ENCODE measurements at regions not wholly inside any gene's neighbourhood (a gene's known extent, or its start where the extent isn't known, plus 50 kb on each side); places are given as distances from the start of the nearest gene placed in this dataset.
A peak's percentile ranks its signal among the peaks of the same experiment; 100 is the strongest.

- DNase-seq (ENCODE audit: extremely low read depth in 1 of 2, low read depth in 1 of 2) = peak in 1 of 2 donors; percentile 67
Observed at GRCh38 chr2:136247204-136247950, 129.4 kb upstream of the CXCR4 start.

- no peak for DNase-seq (ENCODE audit: extremely low read depth in 1 of 2, low read depth in 1 of 2)
Observed at GRCh38 chr2:136246086-136246669, 128.2 kb upstream of the CXCR4 start.

GRCh38 chr2:136245211-136245610 lies 127.3 kb upstream of the CXCR4 start:
- DNase-seq (ENCODE audit: extremely low read depth in 1 of 2, low read depth in 1 of 2) = no peak

GRCh38 chr2:136244536-136244885 lies 126.6 kb upstream of the CXCR4 start:
- DNase-seq (ENCODE audit: extremely low read depth in 1 of 2, low read depth in 1 of 2) = no peak

- no peak for DNase-seq (ENCODE audit: extremely low read depth in 1 of 2, low read depth in 1 of 2)
Observed at GRCh38 chr2:136243638-136244535, 125.9 kb upstream of the CXCR4 start.

- peak; percentile 50 to 64 for DNase-seq (ENCODE audit: extremely low read depth in 1 of 2, low read depth in 1 of 2)
Observed at GRCh38 chr2:136242687-136243277, 124.8 kb upstream of the CXCR4 start.

GRCh38 chr2:136242100-136242499 lies 124.2 kb upstream of the CXCR4 start:
- DNase-seq (ENCODE audit: extremely low read depth in 1 of 2, low read depth in 1 of 2) = no peak

- no peak for DNase-seq (ENCODE audit: extremely low read depth in 1 of 2, low read depth in 1 of 2)
Observed at GRCh38 chr2:136239079-136239685, 121.2 kb upstream of the CXCR4 start.

GRCh38 chr2:136238286-136239078 lies 120.5 kb upstream of the CXCR4 start:
- DNase-seq (ENCODE audit: extremely low read depth in 1 of 2, low read depth in 1 of 2) = no peak

- no peak for DNase-seq (ENCODE audit: extremely low read depth in 1 of 2, low read depth in 1 of 2)
Observed at GRCh38 chr2:136236019-136236418, 118.1 kb upstream of the CXCR4 start.

- DNase-seq (ENCODE audit: extremely low read depth in 1 of 2, low read depth in 1 of 2) = no peak
Observed at GRCh38 chr2:136235546-136235945, 117.6 kb upstream of the CXCR4 start.

- no peak for DNase-seq (ENCODE audit: extremely low read depth in 1 of 2, low read depth in 1 of 2)
Observed at GRCh38 chr2:136234261-136234660, 116.3 kb upstream of the CXCR4 start.

- DNase-seq (ENCODE audit: extremely low read depth in 1 of 2, low read depth in 1 of 2) = no peak
Observed at GRCh38 chr2:136233298-136233697, 115.3 kb upstream of the CXCR4 start.

- no peak for DNase-seq (ENCODE audit: extremely low read depth in 1 of 2, low read depth in 1 of 2)
Observed at GRCh38 chr2:136232456-136233172, 114.7 kb upstream of the CXCR4 start.

GRCh38 chr2:136230464-136230863 lies 112.5 kb upstream of the CXCR4 start:
- DNase-seq (ENCODE audit: extremely low read depth in 1 of 2, low read depth in 1 of 2) = no peak

- DNase-seq (ENCODE audit: extremely low read depth in 1 of 2, low read depth in 1 of 2) = no peak
Observed at GRCh38 chr2:136226903-136227302, 109.0 kb upstream of the CXCR4 start.

GRCh38 chr2:136225950-136226835 lies 108.2 kb upstream of the CXCR4 start:
- no peak for DNase-seq (ENCODE audit: extremely low read depth in 1 of 2, low read depth in 1 of 2)

- DNase-seq (ENCODE audit: extremely low read depth in 1 of 2, low read depth in 1 of 2) = no peak
Observed at GRCh38 chr2:136223274-136223673, 105.3 kb upstream of the CXCR4 start.

Measured in stimulated activated CD8-positive, alpha-beta memory T cell treated with anti-CD3 and anti-CD28 coated beads, Interleukin-7, amount 100 ng/mL, for 48 hours (primary cell).